K562 (cell line): ENCODE measurements at regions not wholly inside any gene's neighbourhood (a gene's known extent, or its start where the extent isn't known, plus 50 kb on each side); places are given as distances from the start of the nearest gene placed in this dataset.

Experiments
- ATAC-seq: fragments of 200-7000 bp; cut with Tn5 transposase; 3 replicates; pipeline ENCODE4 v1.9.1; 2020; ENCODE audit warnings: moderate library complexity
- BruUV-seq: library from RNA; stranded (reverse); fragments of 400-500 nt; replicated peaks from 2 replicates; lab custom pipeline; 2021; lab: Mats Ljungman, UMichigan
- CTCF ChIA-PET: fragments of 300-600 bp; formaldehyde crosslinking; extraction: SDS; loops from one replicate; lab custom pipeline; 2021; ENCODE audit warnings: low intra/inter-chr PET ratio; lab: Yijun Ruan, JAX
- POLR2A ChIA-PET: fragments of 300-600, 350-650 bp; sonication (Branson Sonifier 250); formaldehyde crosslinking; extraction: SDS; loops from one replicate; lab custom pipeline; 2021; ENCODE audit warnings: antibody characterized with exemption, inconsistent platforms; lab: Yijun Ruan, JAX
- DNase-seq, 4 experiments: peaks; one replicate each; pipeline versions ENCODE4 v3.0.0 to v3.0.0-alpha.2; 2011 to 2018; ENCODE audit warnings: low spot score in 3 of 4, mixed read lengths in 3 of 4; ENCODE audit errors: extremely low read depth in 1 of 4
- FAIRE-seq: peaks from 2 replicates; lab custom pipeline; 2011; peaks lifted over from hg19 to GRCh38; lab: Jason Lieb, UNC
- H2AFZ ChIP-seq: 2 replicates; pipeline ENCODE4 v1.6.0; 2011; ENCODE audit warnings: low read depth, low read length, control low read depth, inconsistent platforms
- H3K27ac ChIP-seq: fragments of 200-600 bp; 3 replicates; pipeline ENCODE4 v1.8.0; 2011; ENCODE audit warnings: low read depth, mild to moderate bottlenecking, control low read depth, inconsistent platforms, low read length, moderate library complexity, mixed read lengths; ENCODE audit errors: extremely low read depth
- H3K27me3 ChIP-seq, 2 experiments: fragments of 300-600 bp in 1 of 2; 2 replicates in 1 of 2; 3 replicates in 1 of 2; pipeline versions ENCODE4 v1.6.0 to v1.8.0; 2011; ENCODE audit warnings: inconsistent platforms in 2 of 2, low read length in 2 of 2, mild to moderate bottlenecking in 1 of 2, mixed read lengths in 1 of 2, moderate library complexity in 1 of 2; ENCODE audit not compliant: control insufficient read depth in 2 of 2, insufficient read depth in 2 of 2
- H3K36me3 ChIP-seq: fragments of 300-600 bp; 3 replicates; pipeline ENCODE4 v1.8.0; 2011; ENCODE audit warnings: mild to moderate bottlenecking, low read length, inconsistent platforms; ENCODE audit not compliant: control insufficient read depth, insufficient read depth
- H3K4me1 ChIP-seq, 2 experiments: fragments of 200-600 bp in 1 of 2; replicated peaks in 1 of 2; 2 replicates in 1 of 2; 3 replicates in 1 of 2; pipeline versions ENCODE4 v1.5.1 to v1.8.0; 2011; ENCODE audit warnings: inconsistent platforms in 2 of 2, low read length in 2 of 2, mild to moderate bottlenecking in 1 of 2, mixed read lengths in 1 of 2, moderate library complexity in 1 of 2; ENCODE audit not compliant: control insufficient read depth in 2 of 2, insufficient read depth in 2 of 2
- H3K4me2 ChIP-seq: 2 replicates; pipeline ENCODE4 v1.6.1; 2011; ENCODE audit warnings: low read length, control low read depth, inconsistent platforms, mixed read lengths; ENCODE audit not compliant: insufficient read depth
- H3K4me3 ChIP-seq: fragments of 200-600 bp; sonication (generic), shearing (Covaris generic); 2 replicates; pipeline ENCODE4 v1.5.1; 2016; ENCODE audit warnings: control low read depth, inconsistent platforms
- H3K79me2 ChIP-seq: fragments of 200-600 bp; 3 replicates; pipeline ENCODE4 v1.8.0; 2011; ENCODE audit warnings: low read length, inconsistent platforms; ENCODE audit not compliant: control insufficient read depth, insufficient read depth
- H3K9ac ChIP-seq, 2 experiments: 2 replicates each; pipeline versions ENCODE4 v1.6.0 to v1.6.1; 2011; ENCODE audit warnings: low read depth in 2 of 2, low read length in 2 of 2, control low read depth in 1 of 2, inconsistent platforms in 1 of 2, mild to moderate bottlenecking in 1 of 2, mixed read lengths in 1 of 2; ENCODE audit not compliant: insufficient read depth in 1 of 2
- H3K9me1 ChIP-seq: one replicate; pipeline ENCODE4 v1.6.0; 2011; ENCODE audit warnings: inconsistent platforms, mild to moderate bottlenecking, low read length, moderate library complexity; ENCODE audit not compliant: control insufficient read depth, insufficient read depth
- H3K9me3 ChIP-seq: replicated peaks from 2 replicates; pipeline ENCODE4 v1.5.1; 2011; ENCODE audit warnings: low read depth, low read length, inconsistent platforms; ENCODE audit not compliant: control insufficient read depth, insufficient read depth
- H4K20me1 ChIP-seq: replicated peaks from 2 replicates; pipeline ENCODE4 v1.6.1; 2011; ENCODE audit warnings: low read length, inconsistent platforms, mixed read lengths; ENCODE audit not compliant: control insufficient read depth, insufficient read depth
- GATA2 ChIP-seq: sonication (generic); formaldehyde crosslinking; IDR thresholded peaks from 2 replicates; pipeline ENCODE4 v1.4.0; 2020; ENCODE audit warnings: mild to moderate bottlenecking, missing genetic modification reagents
- HMG20B ChIP-seq: fragments of 250-450 bp; sonication (Bioruptor Pico); IDR thresholded peaks from 2 replicates; pipeline ENCODE4 v1.5.0; 2021; ENCODE audit warnings: mild to moderate bottlenecking
- MCM7 ChIP-seq, 2 experiments: fragments of 450-650 bp; IDR thresholded peaks; 2 replicates each; pipeline ENCODE4 v1.6.1; 2016 to 2018
- MYNN ChIP-seq, 2 experiments: sonication (generic); formaldehyde crosslinking in 1 of 2; IDR thresholded peaks; 2 replicates each; pipeline versions ENCODE4 v1.5.0 to v1.6.1; 2016 to 2020; ENCODE audit warnings: antibody characterized with exemption in 1 of 2, missing genetic modification reagents in 1 of 2
- RBFOX2 ChIP-seq: fragments of 200-400 bp; formaldehyde crosslinking; IDR thresholded peaks from 2 replicates; pipeline ENCODE4 v1.6.1; 2017; ENCODE audit warnings: low read depth, mild to moderate bottlenecking, low read length, moderate library complexity
- SMAD4 ChIP-seq: fragments of 250-450 bp; sonication (Bioruptor Pico); conservative IDR thresholded peaks from 2 replicates; pipeline ENCODE4 v1.8.0; 2021; ENCODE audit warnings: inconsistent platforms, mild to moderate bottlenecking, moderate library complexity
- ZFP1 ChIP-seq: fragments of 450-650 bp; formaldehyde crosslinking; IDR thresholded peaks from 2 replicates; pipeline ENCODE4 v1.4.0; 2020; ENCODE audit warnings: mild to moderate bottlenecking, mixed read lengths
- ZFP30 ChIP-seq: fragments of 250-450 bp; sonication (Bioruptor Pico); IDR thresholded peaks from 2 replicates; pipeline ENCODE4 v1.8.0; 2022; ENCODE audit warnings: moderate library complexity, mild to moderate bottlenecking, inconsistent platforms, borderline replicate concordance
- ZNF507 ChIP-seq: conservative IDR thresholded peaks from 2 replicates; pipeline ENCODE4 v1.6.1; 2017; ENCODE audit warnings: missing genetic modification characterization, missing compliant biosample characterization
- WGBS: fragments of 100-300 bp; shearing (Covaris generic); methylation state at CpG from one replicate; pipeline ENCODE4 v1.1.6; 2016; ENCODE audit warnings: low coverage, mixed read lengths; ENCODE audit not compliant: insufficient coverage; ENCODE audit errors: missing lambda C conversion rate; 5-methylcytosine and 5-hydroxymethylcytosine counted together
- in situ Hi-C: fragments of 300-500 bp; cut with MboI; formaldehyde crosslinking; loops from 4 replicates; pipeline ENCODE4 v1.15.0; 2018; ENCODE audit warnings: inconsistent platforms, mixed read lengths
- intact Hi-C: fragments of 100-400 bp; cut with micrococcal nuclease; formaldehyde crosslinking; loops from 2 replicates; pipeline ENCODE4 v1.14.2; 2022
- TF ChIP-seq, protein P1 (sequence below): sonication (generic); formaldehyde crosslinking; IDR thresholded peaks from 2 replicates; pipeline ENCODE4 v1.8.0; 2022; ENCODE audit warnings: mild to moderate bottlenecking, missing genetic modification reagents
- TF ChIP-seq, protein P2 (sequence below), 2 experiments: fragments of 450-650 bp; conservative IDR thresholded peaks; 2 replicates each; pipeline ENCODE4 v1.6.1; 2017; ENCODE audit warnings: mild to moderate bottlenecking in 2 of 2, moderate library complexity in 2 of 2

- Histone ChIP-seq H3K4me2 (no peak overlapping the region), H3K9me1 (no peaks in the 10 kb centered on the region), H2AFZ (no peak overlapping the region), H3K9me3 (no peaks in the 10 kb centered on the region), H4K20me1 (no peaks in the 10 kb centered on the region), H3K4me3 (no peak overlapping the region), H3K36me3 (no peaks in the 10 kb centered on the region), H3K27ac (no peak overlapping the region), H3K27me3 (no peaks in the 10 kb centered on the region), H3K79me2 (no peaks in the 10 kb centered on the region), H3K4me1 (no peaks in the 10 kb centered on the region), H3K9ac (no peak overlapping the region)
- FAIRE-seq (no peak), DNase-seq (no peak), ATAC-seq (no peak)
- ChIA-PET POLR2A (no interaction called here), CTCF (no interaction called here)
- intact Hi-C loops, result no loop called here
- in situ Hi-C loops, result no loop called here
- TF ChIP-seq MYNN (IDR thresholded peaks at IDR 0.05) (no peak), MYNN (CRISPR knock-in tag; IDR thresholded peaks at IDR 0.05) (no peak)
- BruUV-seq, result no TSS peak
- WGBS, result 0% methylated on average over 6 of the region's 6 CpGs
These were observed 649.2 kb downstream of the SORCS1 start for GRCh38 chr10:106515206-106515790.

GRCh38 chr10:106513352-106513771, 651.1 kb downstream of the SORCS1 start:
- no peak for DNase-seq
- no peak overlapping the region for H3K4me2 ChIP-seq
- no peaks in the 10 kb centered on the region for H3K79me2 ChIP-seq
- no peak for ATAC-seq
- WGBS, result 0% methylated on average over 4 of the region's 4 CpGs
- H2AFZ ChIP-seq, result no peak overlapping the region
- CTCF ChIA-PET, result no interaction called here
- H3K27me3 ChIP-seq, result no peaks in the 10 kb centered on the region
- no peaks in the 10 kb centered on the region for H3K9me1 ChIP-seq
- intact Hi-C loops, result no loop called here
- BruUV-seq, result no TSS peak
- no peaks in the 10 kb centered on the region for H4K20me1 ChIP-seq
- H3K4me1 ChIP-seq, result no peaks in the 10 kb centered on the region
- no peak overlapping the region for H3K9ac ChIP-seq
- POLR2A ChIA-PET, result no interaction called here
- no peaks in the 10 kb centered on the region for H3K9me3 ChIP-seq
- FAIRE-seq, result no peak
- H3K27ac ChIP-seq, result no peak overlapping the region
- H3K4me3 ChIP-seq, result no peak overlapping the region
- H3K36me3 ChIP-seq, result no peaks in the 10 kb centered on the region
- in situ Hi-C loops, result no loop called here
- TF ChIP-seq ZFP30 (no peak), ZNF507 (tag) (no peak), ZFP1 (no peak), RBFOX2 (no peak), HMG20B (CRISPR knock-in tag) (no peak), MCM7 (IDR thresholded peaks at IDR 0.05) (no peak), SMAD4 (CRISPR knock-in tag) (no peak), GATA2 (CRISPR knock-in tag) (no peak)
- TF ChIP-seq, protein P1, sequence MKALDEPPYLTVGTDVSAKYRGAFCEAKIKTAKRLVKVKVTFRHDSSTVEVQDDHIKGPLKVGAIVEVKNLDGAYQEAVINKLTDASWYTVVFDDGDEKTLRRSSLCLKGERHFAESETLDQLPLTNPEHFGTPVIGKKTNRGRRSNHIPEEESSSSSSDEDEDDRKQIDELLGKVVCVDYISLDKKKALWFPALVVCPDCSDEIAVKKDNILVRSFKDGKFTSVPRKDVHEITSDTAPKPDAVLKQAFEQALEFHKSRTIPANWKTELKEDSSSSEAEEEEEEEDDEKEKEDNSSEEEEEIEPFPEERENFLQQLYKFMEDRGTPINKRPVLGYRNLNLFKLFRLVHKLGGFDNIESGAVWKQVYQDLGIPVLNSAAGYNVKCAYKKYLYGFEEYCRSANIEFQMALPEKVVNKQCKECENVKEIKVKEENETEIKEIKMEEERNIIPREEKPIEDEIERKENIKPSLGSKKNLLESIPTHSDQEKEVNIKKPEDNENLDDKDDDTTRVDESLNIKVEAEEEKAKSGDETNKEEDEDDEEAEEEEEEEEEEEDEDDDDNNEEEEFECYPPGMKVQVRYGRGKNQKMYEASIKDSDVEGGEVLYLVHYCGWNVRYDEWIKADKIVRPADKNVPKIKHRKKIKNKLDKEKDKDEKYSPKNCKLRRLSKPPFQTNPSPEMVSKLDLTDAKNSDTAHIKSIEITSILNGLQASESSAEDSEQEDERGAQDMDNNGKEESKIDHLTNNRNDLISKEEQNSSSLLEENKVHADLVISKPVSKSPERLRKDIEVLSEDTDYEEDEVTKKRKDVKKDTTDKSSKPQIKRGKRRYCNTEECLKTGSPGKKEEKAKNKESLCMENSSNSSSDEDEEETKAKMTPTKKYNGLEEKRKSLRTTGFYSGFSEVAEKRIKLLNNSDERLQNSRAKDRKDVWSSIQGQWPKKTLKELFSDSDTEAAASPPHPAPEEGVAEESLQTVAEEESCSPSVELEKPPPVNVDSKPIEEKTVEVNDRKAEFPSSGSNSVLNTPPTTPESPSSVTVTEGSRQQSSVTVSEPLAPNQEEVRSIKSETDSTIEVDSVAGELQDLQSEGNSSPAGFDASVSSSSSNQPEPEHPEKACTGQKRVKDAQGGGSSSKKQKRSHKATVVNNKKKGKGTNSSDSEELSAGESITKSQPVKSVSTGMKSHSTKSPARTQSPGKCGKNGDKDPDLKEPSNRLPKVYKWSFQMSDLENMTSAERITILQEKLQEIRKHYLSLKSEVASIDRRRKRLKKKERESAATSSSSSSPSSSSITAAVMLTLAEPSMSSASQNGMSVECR (CRISPR knock-in tag), result no peak
- TF ChIP-seq, protein P2, sequence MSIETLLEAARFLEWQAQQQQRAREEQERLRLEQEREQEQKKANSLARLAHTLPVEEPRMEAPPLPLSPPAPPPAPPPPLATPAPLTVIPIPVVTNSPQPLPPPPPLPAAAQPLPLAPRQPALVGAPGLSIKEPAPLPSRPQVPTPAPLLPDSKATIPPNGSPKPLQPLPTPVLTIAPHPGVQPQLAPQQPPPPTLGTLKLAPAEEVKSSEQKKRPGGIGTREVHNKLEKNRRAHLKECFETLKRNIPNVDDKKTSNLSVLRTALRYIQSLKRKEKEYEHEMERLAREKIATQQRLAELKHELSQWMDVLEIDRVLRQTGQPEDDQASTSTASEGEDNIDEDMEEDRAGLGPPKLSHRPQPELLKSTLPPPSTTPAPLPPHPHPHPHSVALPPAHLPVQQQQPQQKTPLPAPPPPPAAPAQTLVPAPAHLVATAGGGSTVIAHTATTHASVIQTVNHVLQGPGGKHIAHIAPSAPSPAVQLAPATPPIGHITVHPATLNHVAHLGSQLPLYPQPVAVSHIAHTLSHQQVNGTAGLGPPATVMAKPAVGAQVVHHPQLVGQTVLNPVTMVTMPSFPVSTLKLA (conservative IDR thresholded peaks at IDR 0.05), result no peak
